CD4-positive, alpha-beta T cell treated with Interleukin-15 for 1 hour (primary cell): ENCODE measurements at regions not wholly inside any gene's neighbourhood (a gene's known extent, or its start where the extent isn't known, plus 50 kb on each side); places are given as distances from the start of the nearest gene placed in this dataset.
"Not testable (repeated sequence)": the region's sequence is repeated elsewhere in the genome, so short reads cannot be mapped to it uniquely, and the experiment has no call there.

ENCODE experiments used
- DNase-seq: peaks from one replicate; pipeline ENCODE4 v3.0.0-alpha.2; 2020

DNA sequence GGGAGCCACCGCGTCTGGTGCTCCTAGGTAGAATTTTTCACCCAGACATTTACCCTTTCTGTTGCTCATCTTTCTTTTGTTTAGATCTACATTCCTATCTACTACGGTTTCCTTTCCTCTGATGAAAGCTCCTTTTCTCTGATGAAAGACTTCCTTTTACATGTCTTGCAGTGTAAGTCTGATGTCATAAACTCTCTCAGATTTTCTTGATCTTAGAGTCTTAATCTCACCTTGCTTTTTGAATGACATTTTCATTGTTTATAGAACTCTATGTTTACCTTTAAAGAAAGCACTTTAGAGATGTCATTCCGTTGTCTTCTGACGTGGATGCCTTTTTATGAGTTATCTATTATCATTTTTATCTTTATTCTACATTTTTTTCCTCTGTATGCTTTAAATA, 171.8 kb upstream of the MTPN start:
- no peak for DNase-seq

DNA sequence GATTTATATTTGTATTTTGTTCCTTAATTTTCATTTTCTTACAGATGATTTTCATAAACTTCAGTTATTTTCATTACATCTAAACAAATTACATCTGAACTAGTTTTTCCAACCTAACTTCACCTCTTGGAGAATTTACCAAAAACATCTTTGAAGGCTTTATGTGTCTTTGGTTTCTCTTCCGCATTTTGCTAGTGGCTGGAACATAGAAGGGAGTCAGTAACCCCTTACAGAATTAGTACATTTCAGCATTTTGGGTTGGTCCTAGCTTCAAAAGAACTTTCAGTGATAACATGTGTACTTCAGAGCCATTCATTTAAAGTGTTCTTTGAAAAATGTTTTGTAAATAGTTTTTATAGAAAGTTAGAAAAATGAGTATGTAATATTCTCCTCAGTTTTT, 169.8 kb upstream of the MTPN start:
- no peak for DNase-seq

DNA sequence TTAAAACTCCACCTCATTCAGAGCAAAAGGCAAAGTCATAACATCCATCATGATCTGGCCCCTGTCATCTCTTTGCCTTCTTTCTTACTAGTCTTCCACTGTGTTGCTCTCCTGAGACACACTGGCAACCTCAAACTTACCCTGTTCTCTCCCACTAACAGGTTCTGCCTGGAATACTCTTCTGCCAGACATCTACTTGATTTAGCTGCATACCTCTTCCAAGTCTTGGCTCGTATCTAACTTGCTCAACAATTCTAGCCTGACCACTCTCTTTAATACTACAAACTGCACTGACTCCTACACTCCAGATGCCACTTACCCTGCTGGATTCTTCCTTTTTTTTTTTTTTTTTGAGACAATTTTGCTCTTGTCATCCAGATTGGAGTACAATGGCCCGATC, 167.0 kb upstream of the MTPN start:
- no peak for DNase-seq

DNA sequence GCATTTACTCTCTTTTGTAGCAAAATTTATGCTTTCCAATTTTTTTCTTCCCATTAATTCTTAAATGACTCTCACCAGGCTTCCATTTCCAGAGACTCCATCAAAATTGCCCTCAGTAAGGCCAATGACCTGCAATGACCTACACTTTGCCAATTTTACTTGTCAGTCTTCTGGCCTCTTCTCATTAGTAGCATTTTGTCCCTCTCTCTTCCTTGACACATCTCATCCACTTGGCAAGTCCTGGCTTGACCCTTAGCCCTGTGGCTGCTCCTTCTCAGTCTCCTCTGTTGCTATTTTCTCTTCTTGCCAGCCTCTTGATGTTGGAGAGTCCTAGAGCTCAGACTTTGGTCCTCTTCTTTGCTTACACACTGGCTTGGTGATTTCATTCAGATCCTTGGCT, 166.1 kb upstream of the MTPN start:
- DNase-seq = no peak

DNA sequence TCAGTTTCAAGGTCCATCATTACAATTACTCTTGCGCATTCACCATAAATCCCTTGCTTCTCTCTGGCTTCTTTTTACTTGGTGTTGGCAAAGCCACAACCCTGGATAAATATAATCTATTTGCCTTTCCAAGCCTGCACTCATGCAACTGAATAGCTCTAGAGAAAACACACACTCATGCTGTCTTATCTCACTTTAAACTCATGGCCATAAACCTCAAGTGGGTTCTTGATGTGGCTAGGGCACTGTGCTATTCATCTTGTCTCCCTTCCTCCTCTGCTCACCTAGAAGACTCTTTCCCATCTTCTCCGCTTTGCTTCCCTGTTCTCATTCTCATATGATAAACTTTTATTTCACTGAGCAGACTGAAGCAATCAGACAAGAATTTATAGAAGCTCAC, 165.4 kb upstream of the MTPN start:
- no peak for DNase-seq

DNA sequence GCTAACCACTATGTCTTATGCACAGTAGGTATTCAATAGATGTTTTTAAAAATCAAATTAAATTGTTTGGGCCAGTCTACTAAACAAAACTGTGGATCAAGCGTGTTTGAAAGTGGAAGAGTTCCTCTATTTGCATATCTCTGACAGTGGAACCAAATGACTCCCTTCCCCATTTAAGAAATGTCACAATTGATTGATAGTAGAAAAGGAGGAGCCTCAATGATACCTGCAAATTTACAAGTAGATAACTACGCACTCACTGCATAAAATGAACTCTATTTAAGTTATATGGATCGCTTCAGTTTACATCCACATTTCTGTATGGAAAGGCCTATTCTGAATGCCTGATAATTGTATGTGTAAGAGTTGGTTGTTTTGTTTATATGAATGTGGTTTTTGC, 163.3 kb upstream of the MTPN start:
- DNase-seq = no peak

DNA sequence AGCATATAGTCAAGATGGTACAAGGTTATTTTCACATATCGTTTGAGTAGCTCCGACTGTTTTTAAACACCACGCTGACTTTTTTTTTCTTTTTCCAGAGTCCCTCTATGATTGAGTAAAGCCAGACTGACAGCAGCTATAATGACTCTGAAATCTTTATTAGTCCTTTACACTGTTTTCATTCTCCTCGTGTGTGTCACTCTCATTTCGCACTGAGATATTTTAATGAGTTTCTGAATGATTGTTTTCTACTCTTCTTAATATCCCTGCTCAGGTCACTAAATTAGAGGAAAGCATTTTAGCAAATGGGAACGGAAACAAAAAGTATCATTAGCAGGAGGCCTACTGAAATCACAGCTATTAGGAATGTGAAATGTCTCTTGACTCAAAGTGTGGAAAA, 162.3 kb upstream of the MTPN start:
- no peak for DNase-seq

DNA sequence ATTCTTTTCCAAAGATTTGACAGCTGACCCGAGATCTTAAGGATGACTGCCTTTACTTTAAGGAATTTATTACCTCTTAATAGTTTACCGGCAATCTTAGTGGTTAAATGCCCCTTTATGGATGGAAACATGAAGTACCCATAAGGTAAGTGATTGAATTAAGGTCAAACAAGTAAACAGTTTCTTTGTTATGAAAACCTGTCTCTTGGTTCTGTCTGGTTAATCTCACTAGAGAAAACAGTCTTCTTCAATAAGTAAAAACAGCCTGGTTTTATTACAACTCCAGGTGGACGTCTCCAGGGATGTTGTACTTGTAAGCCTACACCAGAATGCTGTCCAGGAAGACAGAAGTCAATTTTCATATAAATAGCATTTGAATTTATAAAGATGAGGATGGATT, 161.8 kb upstream of the MTPN start:
- no peak for DNase-seq

DNA sequence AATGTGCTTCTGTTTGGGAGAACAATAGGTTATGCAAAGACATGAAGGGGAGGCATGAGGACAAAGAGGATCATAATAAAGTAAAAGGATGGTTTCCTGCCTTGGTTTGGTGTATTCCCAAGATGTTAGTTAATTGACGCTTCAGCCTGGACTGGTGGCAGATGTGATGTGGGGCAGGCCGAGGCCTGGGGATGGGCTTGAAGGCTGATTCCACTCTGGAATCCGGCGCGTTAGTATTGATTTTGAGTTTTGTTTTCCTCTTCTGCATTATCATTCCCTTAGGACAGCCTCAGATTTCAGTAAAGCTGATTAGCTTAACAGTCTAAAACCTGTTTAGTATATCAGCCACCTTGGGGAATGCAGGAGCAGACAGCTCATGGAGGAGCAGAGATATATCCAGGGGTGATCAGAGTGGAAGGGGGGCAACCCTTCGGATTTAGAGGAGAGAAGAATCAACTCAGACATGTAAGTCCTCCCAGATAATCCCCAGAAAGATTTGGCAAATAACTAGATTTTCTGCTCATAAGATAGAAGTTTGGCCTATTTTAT, 159.8 kb upstream of the MTPN start:
- DNase-seq = no peak

DNA sequence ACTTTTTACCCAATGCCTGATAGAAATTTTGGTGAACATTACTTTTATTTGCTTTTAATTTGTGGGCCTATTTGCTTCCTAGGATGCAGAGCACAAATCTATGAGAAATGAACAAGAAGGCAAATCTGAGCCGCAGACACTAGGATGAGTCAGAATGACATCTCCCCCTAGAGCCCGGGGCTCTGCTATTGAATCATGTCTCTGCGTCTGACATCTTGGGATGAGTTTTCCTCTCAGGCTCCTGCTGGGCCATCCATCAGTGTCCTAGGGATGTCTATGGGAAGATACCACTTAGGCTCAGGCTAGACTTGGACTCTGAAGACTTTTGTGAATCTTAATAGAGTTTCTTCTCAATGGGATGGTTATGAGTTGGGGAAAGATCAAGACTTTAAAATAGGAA, 157.3 kb upstream of the MTPN start:
- no peak for DNase-seq

DNA sequence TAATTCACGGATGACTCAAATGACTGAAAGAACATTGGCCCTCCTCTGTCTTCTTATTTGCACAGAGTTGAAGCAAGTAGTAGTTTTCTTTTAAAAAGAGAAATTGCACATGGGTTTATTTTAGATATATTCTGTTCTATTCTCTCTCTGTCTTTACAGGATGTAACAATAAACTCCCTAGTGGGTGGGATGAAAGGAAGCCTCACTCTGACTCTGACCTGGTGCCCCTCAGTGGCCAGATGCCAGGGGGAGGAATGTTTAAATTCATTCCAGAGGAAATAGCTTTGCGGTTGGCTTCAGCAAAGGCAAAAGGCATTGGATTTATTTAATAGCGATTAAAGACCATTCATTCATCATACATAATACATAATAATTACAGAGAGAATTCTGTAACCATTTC, 156.4 kb upstream of the MTPN start:
- DNase-seq = no peak

DNA sequence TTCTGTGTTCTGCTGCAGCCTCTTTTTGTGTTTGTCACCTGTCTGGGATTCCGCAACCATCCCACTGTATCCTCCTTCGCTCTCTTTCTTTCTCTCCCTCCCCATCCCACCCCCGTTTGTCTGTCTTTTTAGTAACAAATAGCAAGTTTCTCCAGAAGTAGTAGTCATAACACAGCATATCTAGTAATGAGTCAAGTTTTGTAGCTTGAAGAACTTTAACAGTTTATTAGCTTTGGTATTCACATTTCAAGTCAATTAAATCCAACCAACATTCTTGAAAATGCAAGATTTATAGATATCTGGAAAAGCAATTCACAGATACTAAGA, 154.1 kb upstream of the MTPN start:
- no peak for DNase-seq

DNA sequence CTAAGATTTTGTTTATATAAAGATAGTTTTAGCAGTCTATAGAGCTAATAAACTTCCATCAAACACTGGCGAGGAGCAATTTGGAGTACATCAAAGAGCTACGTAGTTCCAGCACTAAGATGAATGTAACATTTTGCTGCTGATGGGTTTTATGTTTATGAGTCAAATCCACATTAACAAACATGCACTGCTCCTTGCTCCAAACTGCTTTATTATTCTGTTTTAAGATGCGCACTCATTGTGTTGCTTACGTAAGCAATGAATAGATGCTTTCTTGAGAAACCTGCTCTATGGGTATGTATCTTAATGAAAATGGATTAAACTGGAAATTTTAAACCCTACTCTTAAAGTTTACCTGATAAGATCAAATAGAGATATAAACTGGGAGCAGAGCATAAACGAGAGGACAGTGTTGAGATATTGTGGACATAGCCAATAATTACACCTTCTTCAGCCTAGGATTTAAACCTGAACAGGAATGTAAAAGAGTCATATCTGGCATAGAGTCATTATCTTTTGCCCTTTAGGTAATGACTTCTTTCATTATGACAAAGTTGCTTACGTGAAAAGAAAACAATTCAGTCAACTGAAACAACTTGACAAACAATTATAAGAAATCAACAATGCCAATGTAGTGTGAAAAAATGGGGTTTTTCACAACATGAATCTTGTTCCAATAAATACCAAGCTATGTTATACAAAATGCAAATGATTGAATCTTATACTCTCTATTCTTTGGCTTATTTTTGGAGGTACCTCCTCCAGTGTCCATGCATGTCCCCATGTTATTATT, 153.5 kb upstream of the MTPN start:
- DNase-seq = no peak

DNA sequence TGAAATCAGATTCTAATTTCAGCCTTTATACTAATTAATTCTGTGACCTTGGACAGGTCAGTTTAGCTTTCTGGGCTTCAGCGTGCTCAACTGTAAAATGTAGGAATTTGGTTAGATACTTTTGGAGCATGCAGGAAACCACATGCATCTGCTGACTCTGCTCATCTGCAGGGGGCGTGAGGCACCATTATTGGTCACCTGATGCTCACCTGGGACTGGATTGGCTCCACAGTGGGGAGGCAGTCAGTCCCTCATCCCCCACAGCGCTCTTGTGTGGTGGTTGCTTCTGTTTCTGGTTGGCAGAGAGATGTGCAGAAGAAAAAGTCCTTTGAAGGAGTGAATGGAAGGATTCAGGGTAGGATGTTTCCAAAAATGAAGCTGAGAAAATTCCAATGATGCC, 150.9 kb upstream of the MTPN start:
- no peak for DNase-seq

DNA sequence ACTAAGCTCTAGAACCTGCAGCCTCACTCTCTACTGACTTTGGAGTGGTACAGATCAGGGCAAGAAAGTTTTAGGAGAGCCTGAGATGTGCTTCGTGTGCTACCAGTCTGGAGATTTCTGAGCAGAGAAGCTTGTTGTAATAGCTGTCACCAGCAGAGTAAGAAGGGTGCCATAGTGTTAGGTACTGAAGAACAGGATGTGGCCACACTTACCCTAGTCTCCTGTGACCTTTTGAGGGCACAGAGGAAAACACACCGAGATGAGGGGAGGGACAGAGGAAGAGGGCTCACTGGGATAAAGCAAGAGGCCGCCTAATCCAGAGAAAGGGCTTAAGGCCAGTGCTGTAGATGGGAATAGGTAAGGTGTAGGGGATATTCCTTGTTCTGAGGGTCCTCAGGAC, 146.2 kb upstream of the MTPN start:
- DNase-seq = no peak

DNA sequence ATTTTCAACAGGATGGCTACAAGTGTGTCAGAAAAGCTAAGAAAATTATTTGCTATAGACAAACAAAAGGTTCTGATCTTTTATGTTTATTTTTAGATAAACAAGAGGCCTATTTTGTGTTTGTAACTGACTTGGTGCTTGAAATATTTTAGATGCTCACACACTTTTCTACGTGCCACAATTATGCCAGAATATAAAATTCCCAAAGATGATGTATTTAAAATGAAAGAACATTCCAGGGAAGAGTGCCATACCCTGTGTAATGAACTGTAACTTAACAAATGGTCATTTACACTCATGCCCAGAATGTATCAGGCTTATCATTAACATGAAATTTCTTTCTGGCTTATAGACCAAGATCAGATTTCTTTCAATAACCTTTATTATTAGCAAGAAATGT, 144.9 kb upstream of the MTPN start:
- no peak for DNase-seq

DNA sequence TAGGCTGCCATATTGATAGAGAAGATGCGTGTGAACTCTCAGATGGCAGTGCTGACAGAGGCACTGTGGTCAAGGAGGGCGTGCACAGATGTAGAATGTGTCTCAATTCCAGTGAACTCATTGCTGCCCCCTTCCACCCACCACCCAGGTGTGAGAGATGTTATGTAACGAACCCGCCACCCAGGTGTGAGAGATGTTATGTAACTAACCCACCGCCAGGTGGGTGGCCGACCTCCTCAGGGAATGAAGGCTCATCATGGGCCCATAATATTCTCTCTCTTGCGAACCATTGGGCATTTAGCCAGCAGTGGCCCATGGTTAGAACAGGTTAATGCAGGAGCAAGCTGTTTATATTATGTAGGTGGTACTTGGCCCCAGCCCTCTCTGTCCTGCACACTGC, 140.4 kb upstream of the MTPN start:
- DNase-seq = no peak

DNA sequence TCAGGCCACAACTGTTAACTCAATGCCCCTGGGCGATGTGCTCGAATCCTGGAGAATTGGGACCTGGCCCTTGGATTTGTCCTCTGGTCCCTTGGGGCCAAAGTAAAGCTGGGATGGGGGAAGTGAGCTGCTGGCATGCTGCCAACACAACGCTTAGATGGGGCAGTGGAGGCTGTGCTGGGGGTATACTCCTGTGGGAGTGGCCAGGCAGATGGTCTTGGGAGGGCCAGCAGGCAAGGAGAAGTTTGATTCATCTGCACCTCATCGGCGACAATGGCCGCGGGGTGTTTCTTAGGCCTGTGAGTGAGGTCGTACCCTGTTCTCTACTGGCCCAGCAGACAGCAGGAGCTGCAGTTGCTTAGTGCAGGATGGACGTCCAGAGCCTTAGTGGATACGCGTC, 139.0 kb upstream of the MTPN start:
- DNase-seq = no peak

DNA sequence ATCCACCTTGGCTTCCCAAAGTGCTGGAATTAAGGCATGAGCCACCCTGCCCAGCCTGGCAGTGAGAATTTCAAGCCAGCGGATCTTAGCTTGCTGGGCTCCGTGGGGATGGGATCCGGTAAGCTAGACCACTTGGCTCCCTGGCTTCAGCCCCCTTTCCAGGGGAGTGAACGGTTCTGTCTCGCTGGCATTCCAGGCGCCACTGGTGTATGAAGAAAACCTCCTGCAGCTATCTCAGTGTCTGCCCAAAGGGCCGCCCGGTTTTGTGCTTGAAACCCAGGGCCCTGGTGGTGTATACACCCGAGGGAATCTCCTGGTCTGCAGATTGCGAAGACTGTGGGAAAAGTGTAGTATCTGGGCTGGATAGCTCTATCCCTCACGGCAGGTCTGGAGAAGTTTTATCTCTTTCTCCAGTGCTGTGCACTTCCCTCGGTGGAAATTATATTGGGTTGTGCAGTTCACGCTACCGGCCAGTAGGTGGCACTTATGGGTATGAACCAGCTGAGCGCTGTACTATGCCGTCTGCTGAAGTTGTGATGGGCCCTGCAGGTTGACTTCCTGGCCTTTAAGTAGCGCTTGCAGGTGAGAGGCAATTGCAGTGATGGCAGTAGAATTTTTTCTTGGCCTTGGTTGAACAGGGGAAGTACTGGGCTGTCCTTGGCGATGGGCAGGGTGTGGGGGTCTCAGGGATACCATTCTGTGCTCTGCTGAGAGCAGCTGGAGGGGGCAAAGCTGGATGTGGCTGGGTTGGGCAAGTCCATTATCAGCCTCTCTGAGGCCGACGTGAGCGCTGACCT, 138.0 kb upstream of the MTPN start:
- peak; percentile 27 for DNase-seq

DNA sequence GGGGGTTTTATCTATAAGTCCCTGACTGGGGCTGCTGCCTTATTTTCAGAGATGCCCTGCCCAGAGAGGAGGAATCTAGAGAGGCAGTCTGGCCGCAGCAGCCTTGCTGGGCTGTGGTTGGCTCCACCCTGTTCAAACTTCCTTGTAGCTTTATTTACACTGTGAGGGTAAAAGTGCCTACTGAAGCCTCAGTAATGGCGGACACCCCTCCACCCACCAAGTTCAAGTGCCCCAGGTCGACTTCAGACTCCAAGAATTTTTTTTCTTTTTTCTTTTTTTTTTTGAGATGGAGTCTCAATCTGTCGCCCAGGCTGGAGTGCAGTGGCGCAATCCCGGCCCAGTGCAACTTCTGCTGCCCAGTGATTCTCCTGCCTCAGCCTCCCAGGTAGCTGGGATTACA, 137.3 kb upstream of the MTPN start:
- DNase-seq = not testable (repeated sequence)

DNA sequence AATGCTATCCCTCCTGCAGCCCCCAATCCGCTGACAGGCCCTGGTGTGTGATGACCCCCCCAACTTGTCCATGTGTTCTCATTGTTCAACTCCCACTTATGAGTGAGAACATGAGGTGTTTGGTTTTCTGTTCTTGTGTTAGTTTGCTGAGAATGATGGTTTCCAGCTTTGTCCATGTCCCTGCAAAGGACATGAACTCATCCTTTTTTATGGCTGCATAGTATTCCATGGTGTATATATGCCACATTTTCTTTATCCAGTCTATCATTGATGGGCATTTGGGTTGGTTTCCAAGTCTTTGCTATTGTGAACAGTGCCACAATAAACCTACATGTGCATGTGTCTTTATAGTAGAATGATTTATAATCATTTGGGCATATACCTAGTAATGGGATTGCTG, 131.9 kb upstream of the MTPN start:
- DNase-seq = not testable (repeated sequence)

DNA sequence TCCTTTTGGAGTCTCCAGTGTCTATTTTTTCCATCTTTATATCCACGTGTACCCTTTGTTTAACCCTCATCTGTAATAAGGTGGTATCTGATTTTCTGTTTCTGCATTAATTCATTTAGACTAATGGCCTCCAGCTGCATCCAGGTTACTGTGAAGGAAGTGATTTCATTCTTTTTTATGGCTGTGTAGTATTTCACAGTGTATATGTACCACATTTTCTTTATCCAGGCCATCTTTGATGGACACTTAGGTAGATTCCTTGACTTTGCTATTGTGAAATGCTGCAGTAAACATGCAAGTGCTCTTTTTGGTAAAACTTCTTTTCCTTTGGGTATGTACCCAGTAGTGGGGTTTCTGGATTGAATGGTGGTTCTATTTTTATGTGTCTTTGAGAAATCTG, 128.0 kb upstream of the MTPN start:
- DNase-seq = no peak

DNA sequence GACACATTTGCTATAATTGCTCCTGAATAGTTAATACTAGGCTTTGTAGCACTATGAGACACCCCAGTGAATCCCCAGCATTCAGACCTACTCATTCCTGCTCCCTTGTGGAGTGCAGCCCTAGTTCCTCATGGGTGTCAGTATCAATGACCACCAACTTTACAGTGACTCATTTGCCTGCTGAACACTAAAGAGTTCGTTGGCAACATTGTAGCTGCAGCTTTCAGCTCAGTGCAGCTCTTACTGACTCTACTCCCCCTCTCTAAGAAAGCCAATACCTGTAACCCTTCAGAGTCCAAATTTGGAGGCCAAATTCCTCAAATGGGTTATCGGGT, 127.1 kb upstream of the MTPN start:
- DNase-seq = no peak

DNA sequence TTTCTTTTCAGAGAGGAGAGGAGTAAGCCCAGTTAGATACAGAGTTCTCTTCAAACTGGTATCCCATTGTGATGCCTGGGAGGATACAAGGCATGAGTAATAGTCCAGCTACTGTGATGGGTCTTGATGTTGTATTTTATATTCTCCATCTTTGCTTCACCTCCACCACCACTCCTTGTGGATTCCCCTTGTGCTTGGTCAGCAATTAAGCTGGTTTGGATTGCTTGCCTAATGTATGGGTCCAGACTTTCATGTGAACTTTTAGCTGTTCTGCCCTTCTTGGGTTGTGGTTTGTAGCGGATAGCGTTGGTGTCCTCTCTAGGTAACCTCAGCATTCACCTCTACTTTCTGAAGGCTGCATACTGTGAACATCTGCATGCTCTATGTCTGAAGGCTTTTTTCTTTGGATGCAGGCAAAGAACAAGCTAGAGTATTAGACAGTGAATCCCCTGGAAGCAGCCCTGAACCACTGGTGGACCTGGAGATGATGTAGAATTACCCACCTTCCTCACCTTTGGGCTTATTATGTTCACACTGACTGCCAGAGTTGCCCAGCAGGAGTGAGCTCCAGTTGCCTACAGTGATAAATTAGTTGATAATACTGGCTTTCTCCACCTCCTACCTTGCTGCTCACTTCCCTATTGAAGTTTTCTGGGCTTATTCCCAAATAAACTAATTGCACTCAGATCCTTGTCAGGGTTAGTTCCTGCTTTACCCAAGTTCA, 126.5 kb upstream of the MTPN start:
- DNase-seq = no peak
